ENCODE measurements at regions not wholly inside any gene's neighbourhood (a gene's known extent, or its start where the extent isn't known, plus 50 kb on each side); places are given as distances from the start of the nearest gene placed in this dataset.

DNA sequence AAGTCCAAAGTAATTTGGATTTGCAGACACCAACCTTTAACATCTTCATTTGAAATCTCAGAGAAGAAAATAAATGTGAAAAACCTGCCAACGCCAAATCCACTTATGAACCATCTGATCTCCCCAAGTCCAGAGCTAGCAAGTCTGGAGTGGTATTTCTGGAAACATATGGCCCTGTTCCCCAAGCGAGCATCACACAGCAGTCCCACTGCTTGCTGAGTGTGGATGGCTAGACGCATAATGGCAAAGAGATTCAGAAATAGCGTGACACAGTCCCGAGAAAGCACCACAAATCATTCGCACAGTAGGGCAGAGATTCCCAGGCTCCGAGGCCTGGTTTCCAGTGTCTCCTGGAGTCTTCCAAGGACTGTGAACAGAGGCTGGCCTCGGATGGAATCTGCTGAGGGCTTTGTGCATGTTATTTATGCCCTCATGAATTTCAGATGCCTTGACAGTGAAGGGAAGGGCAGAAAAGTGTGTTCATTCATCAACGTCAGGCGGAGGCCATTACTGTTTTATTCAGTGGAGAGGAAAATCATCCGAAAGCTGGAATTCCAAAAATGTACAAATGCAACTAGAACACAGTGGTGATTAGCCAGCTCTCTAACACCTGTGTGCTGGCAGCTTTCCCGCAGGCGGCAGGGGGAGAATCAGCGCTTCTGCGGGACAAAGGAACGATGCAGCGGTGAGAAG, 417.0 kb downstream of the EIPR1 start:
- RAD21 ChIA-PET (ENCODE audit: low non-redundant PET in 1 of 2, low total read pairs in 2 of 2, uncharacterized antibody in 2 of 2, unreplicated experiment in 2 of 2): no interaction called here
- Histone ChIP-seq H3K9ac (ENCODE audit: low read length) (no peak overlapping the region), H3K27me3 (ENCODE audit: insufficient read depth, low read length) (no peaks in the 10 kb centered on the region), H3K36me3 (ENCODE audit: control insufficient read depth in 1 of 2, insufficient read depth in 2 of 2, low read length in 2 of 2) (no peaks in the 10 kb centered on the region), H3K27ac (ENCODE audit: low read depth, low read length) (no peak overlapping the region), H3K79me2 (ENCODE audit: insufficient read depth, low read length) (no peaks in the 10 kb centered on the region), H3K9me3 (ENCODE audit: control insufficient read depth in 1 of 2, insufficient read depth in 1 of 2, low read depth in 1 of 2, low read length in 2 of 2) (no peaks in the 10 kb centered on the region), H4K20me1 (ENCODE audit: insufficient read depth) (no peaks in the 10 kb centered on the region), H3K4me2 (ENCODE audit: low read length) (no peak overlapping the region), H3K4me3 (replicated peaks in 1 of 2; ENCODE audit: low read depth in 1 of 2, low read length in 2 of 2) (no peak overlapping the region), H2AFZ (ENCODE audit: low read depth, low read length, poor library complexity, severe bottlenecking) (no peak overlapping the region), H3K9me2 (ENCODE audit: insufficient read depth) (no peaks in the 10 kb centered on the region), H3K4me1 (ENCODE audit: control insufficient read depth in 1 of 2, insufficient read depth in 2 of 2, low read length in 2 of 2) (no peaks in the 10 kb centered on the region)
- CTCF ChIA-PET: no interaction called here
- BruUV-seq (replicated peaks): no TSS peak
- intact Hi-C loops (cut with micrococcal nuclease): no loop called here
- TF ChIP-seq POLR2A (IDR thresholded peaks at IDR 0.05; ENCODE audit: borderline replicate concordance, extremely low read depth, insufficient read depth, insufficient read length) (no peak), CBX3 (IDR thresholded peaks at IDR 0.05; ENCODE audit: low read depth) (no peak), SIN3A (IDR thresholded peaks at IDR 0.05; ENCODE audit: low read depth) (no peak), ZFX (IDR thresholded peaks at IDR 0.05) (no peak)
- POLR2A ChIA-PET: no interaction called here
- no peak for ATAC-seq
- no peak for DNase-seq (ENCODE audit: low read depth, low spot score)

DNA sequence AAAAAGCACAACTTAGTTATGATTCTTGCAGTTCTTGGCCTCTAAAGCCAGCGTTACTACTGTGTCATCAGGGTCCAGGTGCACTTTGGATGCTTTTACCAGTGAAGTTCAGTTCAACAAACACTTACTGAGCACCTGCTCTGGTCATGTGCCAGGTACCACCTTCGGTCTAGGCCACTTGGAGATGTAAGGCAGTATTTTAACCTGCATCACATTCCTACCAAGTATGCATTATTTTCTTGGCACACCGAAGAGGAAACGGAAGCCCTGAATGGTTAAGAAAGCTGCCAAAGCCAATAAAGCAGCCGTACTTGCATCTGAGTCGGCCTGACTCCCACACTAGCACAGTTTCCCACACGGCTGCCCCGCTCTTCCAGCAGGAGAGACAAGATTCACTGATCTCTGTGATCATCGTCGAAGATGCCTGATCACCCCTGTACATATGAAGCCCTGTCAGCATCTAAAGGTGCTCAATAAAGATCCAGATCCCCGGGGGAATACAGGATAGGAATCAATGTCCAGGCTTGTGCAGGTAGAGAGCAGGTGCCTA, 427.1 kb downstream of the EIPR1 start:
- BruUV-seq (replicated peaks): no TSS peak
- Histone ChIP-seq H3K9me3 (ENCODE audit: control insufficient read depth in 1 of 2, insufficient read depth in 1 of 2, low read depth in 1 of 2, low read length in 2 of 2) (no peaks in the 10 kb centered on the region), H2AFZ (ENCODE audit: low read depth, low read length, poor library complexity, severe bottlenecking) (no peak overlapping the region), H4K20me1 (ENCODE audit: insufficient read depth) (no peaks in the 10 kb centered on the region; the same call in 1 of the 2 replicates), H3K9ac (ENCODE audit: low read length) (no peak overlapping the region), H3K36me3 (ENCODE audit: control insufficient read depth in 1 of 2, insufficient read depth in 2 of 2, low read length in 2 of 2) (no peaks in the 10 kb centered on the region), H3K9me2 (ENCODE audit: insufficient read depth) (no peaks in the 10 kb centered on the region), H3K4me1 (ENCODE audit: control insufficient read depth in 1 of 2, insufficient read depth in 2 of 2, low read length in 2 of 2) (no peaks in the 10 kb centered on the region), H3K4me3 (replicated peaks in 1 of 2; ENCODE audit: low read depth in 1 of 2, low read length in 2 of 2) (no peak overlapping the region), H3K79me2 (ENCODE audit: insufficient read depth, low read length) (no peaks in the 10 kb centered on the region), H3K27me3 (ENCODE audit: insufficient read depth, low read length) (0 out of 2 replicates have a peak, but pooled peaks cover 3% of the 10 kb centered on the region), H3K27ac (ENCODE audit: low read depth, low read length) (no peak overlapping the region), H3K4me2 (ENCODE audit: low read length) (no peak overlapping the region)
- CTCF ChIA-PET: no interaction called here
- POLR2A ChIA-PET: no interaction called here
- no peak for TF ChIP-seq RAD21 (IDR thresholded peaks at IDR 0.05; ENCODE audit: low read depth)
- RAD21 ChIA-PET (ENCODE audit: low non-redundant PET in 1 of 2, low total read pairs in 2 of 2, uncharacterized antibody in 2 of 2, unreplicated experiment in 2 of 2): no interaction called here
- no peak for ATAC-seq
- intact Hi-C loops (cut with micrococcal nuclease): no loop called here
- no peak for DNase-seq (ENCODE audit: low read depth, low spot score)

All from HCT116 (cell line).